ENCODE measurements at regions not wholly inside any gene's neighbourhood (a gene's known extent, or its start where the extent isn't known, plus 50 kb on each side); places are given as distances from the start of the nearest gene placed in this dataset.

GRCh38 chr6:33950891-33951889 lies 147.4 kb upstream of the MLN start:
- FAIRE-seq (no peak), DNase-seq (peak in 1 of 5 donors; percentile 59)
- TF ChIP-seq CTCF (IDR thresholded peaks at IDR 0.05; ENCODE audit: borderline replicate concordance, extremely low read depth, insufficient read depth): no peak
- H3K9me3 ChIP-seq (ENCODE audit: control insufficient read depth in 2 of 3, insufficient read depth in 1 of 3, low read length in 3 of 3): no peaks in the 10 kb centered on the region
- no peaks in the 10 kb centered on the region for H3K27me3 ChIP-seq (ENCODE audit: control insufficient read depth, insufficient read depth, low read length)
- no peaks in the 10 kb centered on the region for H3K4me1 ChIP-seq (ENCODE audit: control insufficient read depth in 2 of 3, insufficient read depth in 2 of 3, low read depth in 1 of 3, low read length in 3 of 3)
- H3K9ac ChIP-seq (ENCODE audit: low read length in 3 of 3): no peak overlapping the region
- intact Hi-C loops (cut with DNase I): no loop called here
- no peak overlapping the region for H3K27ac ChIP-seq (ENCODE audit: low read depth in 2 of 2, low read length in 2 of 2)
- H3K36me3 ChIP-seq (ENCODE audit: control insufficient read depth in 2 of 3, insufficient read depth in 3 of 3, low read length in 3 of 3): no peaks in the 10 kb centered on the region
- H3K4me3 ChIP-seq (ENCODE audit: low read length in 3 of 3): no peak overlapping the region

- no peak for TF ChIP-seq CTCF (IDR thresholded peaks at IDR 0.05; ENCODE audit: borderline replicate concordance, extremely low read depth, insufficient read depth)
- intact Hi-C loops (cut with DNase I): no loop called here
- no peaks in the 10 kb centered on the region for H3K9me3 ChIP-seq (ENCODE audit: control insufficient read depth in 2 of 3, insufficient read depth in 1 of 3, low read length in 3 of 3)
Observed at GRCh38 chr6:33950472-33950881, 146.7 kb upstream of the MLN start.

GRCh38 chr6:33949877-33950435 lies 146.2 kb upstream of the MLN start:
- H3K27me3 ChIP-seq (ENCODE audit: control insufficient read depth, insufficient read depth, low read length): no peaks in the 10 kb centered on the region
- intact Hi-C loops (cut with DNase I): no loop called here
- DNase-seq: peak in 1 of 5 donors; percentile 47
- no peak for FAIRE-seq
- no peaks in the 10 kb centered on the region for H3K36me3 ChIP-seq (ENCODE audit: control insufficient read depth in 2 of 3, insufficient read depth in 3 of 3, low read length in 3 of 3)
- H3K9me3 ChIP-seq (ENCODE audit: control insufficient read depth in 2 of 3, insufficient read depth in 1 of 3, low read length in 3 of 3): no peaks in the 10 kb centered on the region
- H3K4me3 ChIP-seq (ENCODE audit: low read length in 3 of 3): no peak overlapping the region
- no peaks in the 10 kb centered on the region for H3K4me1 ChIP-seq (ENCODE audit: control insufficient read depth in 2 of 3, insufficient read depth in 2 of 3, low read depth in 1 of 3, low read length in 3 of 3)
- TF ChIP-seq CTCF (IDR thresholded peaks at IDR 0.05; ENCODE audit: borderline replicate concordance, extremely low read depth, insufficient read depth): no peak
- H3K9ac ChIP-seq (ENCODE audit: low read length in 3 of 3): no peak overlapping the region
- no peak overlapping the region for H3K27ac ChIP-seq (ENCODE audit: low read depth in 2 of 2, low read length in 2 of 2)

More at GRCh38 chr6:33950472-33950881, 146.7 kb upstream of the MLN start:
- H3K36me3 ChIP-seq (ENCODE audit: control insufficient read depth in 2 of 3, insufficient read depth in 3 of 3, low read length in 3 of 3): no peaks in the 10 kb centered on the region
- H3K27me3 ChIP-seq (ENCODE audit: control insufficient read depth, insufficient read depth, low read length): no peaks in the 10 kb centered on the region
- no peak overlapping the region for H3K9ac ChIP-seq (ENCODE audit: low read length in 3 of 3)
- peak in 1 of 5 donors; percentile 29 for DNase-seq
- H3K4me3 ChIP-seq (ENCODE audit: low read length in 3 of 3): no peak overlapping the region
- no peaks in the 10 kb centered on the region for H3K4me1 ChIP-seq (ENCODE audit: control insufficient read depth in 2 of 3, insufficient read depth in 2 of 3, low read depth in 1 of 3, low read length in 3 of 3)
- FAIRE-seq: no peak
- H3K27ac ChIP-seq (ENCODE audit: low read depth in 2 of 2, low read length in 2 of 2): no peak overlapping the region

Measured in kidney (tissue), 13 donors.